NCI-H2107 (cell line): ENCODE measurements at regions not wholly inside any gene's neighbourhood (a gene's known extent, or its start where the extent isn't known, plus 50 kb on each side); places are given as distances from the start of the nearest gene placed in this dataset.
"Not testable (repeated sequence)": the region's sequence is repeated elsewhere in the genome, so short reads cannot be mapped to it uniquely, and the experiment has no call there.

Experiments
- DNase-seq: peaks from one replicate; lab custom pipeline; 2025; lab: John Stamatoyannopoulos, UW

DNA sequence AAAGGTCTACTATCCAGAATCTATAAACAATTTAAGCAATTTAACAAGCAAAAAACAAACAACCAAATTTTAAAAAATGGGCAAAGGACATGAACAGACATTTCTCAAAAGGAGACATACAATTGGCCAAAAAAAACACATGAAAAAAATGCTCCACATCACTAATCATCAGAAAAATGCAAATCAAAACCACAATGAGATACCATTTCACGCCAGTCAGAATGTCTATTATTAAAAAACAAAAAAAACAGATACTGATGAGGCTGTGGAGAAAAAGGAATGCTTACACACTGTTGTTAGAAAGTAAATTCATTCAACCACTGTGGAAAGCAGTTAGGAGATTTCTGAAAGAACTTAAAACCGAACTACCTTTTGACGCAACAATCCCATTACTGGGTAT is 66.4 kb upstream of the SESTD1 start:
- DNase-seq, result no peak

DNA sequence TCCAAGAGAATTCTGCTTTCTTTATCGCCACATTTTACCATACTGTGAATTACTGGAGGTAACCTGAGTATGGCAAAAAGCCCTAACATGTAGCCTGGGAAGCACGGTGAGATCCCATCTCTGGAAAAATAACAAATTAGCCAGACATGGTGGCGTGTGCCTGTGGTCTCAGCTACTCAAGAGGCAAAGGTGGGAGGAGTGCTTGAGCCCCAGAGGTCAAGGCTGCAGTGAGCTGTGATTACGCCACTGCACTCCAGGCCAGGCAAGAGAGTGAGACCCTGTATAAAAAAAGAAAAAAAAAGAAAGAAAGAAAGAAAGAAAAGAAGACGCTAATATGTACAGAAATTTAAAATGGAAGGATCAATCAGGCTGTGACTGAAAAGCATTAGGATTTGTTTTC is 57.7 kb upstream of the SESTD1 start:
- no peak for DNase-seq

DNA sequence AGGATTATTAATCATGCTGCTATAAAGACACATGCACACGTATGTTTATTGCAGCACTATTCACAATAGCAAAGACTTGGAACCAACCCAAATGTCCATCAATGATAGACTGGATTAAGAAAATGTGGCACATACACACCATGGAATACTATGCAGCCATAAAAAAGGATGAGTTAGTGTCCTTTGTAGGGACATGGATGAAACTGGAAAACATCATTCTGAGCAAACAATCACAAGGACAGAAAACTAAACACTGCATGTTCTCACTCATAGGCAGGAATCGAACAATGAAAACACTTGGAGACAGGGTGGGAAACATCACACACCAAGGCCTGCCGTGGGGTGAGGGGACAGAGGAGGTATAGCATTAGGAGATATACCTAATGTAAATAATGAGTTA is 56.4 kb upstream of the SESTD1 start:
- not testable (repeated sequence) for DNase-seq

DNA sequence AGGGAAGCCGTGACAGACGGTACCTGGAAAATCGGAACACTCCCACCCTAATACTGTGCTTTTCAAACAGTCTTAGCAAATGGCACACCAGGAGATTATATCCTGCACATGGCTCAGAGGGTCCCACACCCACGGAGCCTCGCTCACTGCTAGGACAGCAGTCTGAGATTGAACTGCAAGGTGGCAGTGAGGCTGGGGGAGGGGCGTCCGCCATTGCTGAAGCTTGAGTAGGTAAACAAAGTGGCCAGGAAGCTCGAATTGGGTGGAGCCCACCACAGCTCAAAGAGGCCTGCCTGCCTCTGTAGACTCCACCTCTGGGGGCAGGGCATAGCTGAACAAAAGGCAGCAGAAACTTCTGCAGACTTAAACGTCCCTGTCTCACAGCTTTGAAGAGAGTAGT is 50.1 kb upstream of the SESTD1 start:
- DNase-seq, result not testable (repeated sequence)
